ENCODE measurements at regions not wholly inside any gene's neighbourhood (a gene's known extent, or its start where the extent isn't known, plus 50 kb on each side); places are given as distances from the start of the nearest gene placed in this dataset.
"Not testable (repeated sequence)": the region's sequence is repeated elsewhere in the genome, so short reads cannot be mapped to it uniquely, and the experiment has no call there.

DNA sequence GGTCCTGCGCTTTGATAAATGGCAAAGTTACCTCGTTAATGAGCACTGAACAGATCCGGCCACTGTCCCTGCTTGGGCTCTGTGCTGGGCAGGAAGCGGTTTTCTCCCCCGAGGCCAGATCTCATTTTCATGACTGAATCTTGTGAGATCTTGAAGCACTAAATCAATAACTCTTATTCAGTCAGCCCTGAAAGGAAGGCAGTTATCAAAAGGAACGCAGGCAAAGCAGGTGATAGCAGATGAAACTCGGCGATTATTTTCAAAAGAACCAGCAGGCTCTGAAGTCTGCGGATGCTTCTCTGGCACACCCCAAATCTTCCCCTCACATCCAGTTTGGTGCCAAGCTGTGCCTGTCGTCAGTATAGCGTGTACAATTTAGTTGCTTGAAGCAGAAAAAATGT, 228.7 kb downstream of the BAMBI start:
- Mint-ChIP-seq H3K4me1 (ENCODE audit: low read depth) (no peaks in the 10 kb centered on the region), H3K9me3 (no peaks in the 10 kb centered on the region), H3K4me3 (no peak overlapping the region), H3K27me3 (ENCODE audit: insufficient read depth) (peaks cover 4% of the 10 kb centered on the region), H3K27ac (no peak overlapping the region), H3K36me3 (ENCODE audit: low read depth) (no peaks in the 10 kb centered on the region)
- DNase-seq (ENCODE audit: low spot score) = no peak
- intact Hi-C loops (cut with micrococcal nuclease) = no loop called here

DNA sequence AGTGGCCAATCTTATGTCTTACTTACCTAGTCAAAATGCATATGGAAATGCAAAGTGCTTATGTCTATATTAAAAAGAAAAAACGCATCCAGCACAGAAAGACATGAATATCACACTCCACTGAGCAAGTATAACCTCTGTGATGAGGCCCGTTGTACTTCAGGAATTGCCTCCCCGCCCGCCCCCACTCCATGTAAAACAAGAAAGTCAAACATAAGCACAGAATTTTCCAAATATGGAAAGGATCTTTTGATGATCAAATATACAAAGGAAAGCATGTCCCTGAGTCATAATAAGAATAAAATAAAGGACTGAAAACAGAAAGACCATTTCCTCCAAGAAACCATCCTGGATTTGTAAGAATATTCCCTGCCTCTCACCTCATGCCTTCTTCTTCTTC, 229.1 kb downstream of the BAMBI start:
- H3K27ac Mint-ChIP-seq = no peak overlapping the region
- no peaks in the 10 kb centered on the region for H3K9me3 Mint-ChIP-seq
- no peaks in the 10 kb centered on the region for H3K4me1 Mint-ChIP-seq (ENCODE audit: low read depth)
- H3K27me3 Mint-ChIP-seq (ENCODE audit: insufficient read depth) = peaks cover 4% of the 10 kb centered on the region
- no peaks in the 10 kb centered on the region for H3K36me3 Mint-ChIP-seq (ENCODE audit: low read depth)
- H3K4me3 Mint-ChIP-seq = no peak overlapping the region
- intact Hi-C loops (cut with micrococcal nuclease) = no loop called here
- no peak for DNase-seq (ENCODE audit: low spot score)

DNA sequence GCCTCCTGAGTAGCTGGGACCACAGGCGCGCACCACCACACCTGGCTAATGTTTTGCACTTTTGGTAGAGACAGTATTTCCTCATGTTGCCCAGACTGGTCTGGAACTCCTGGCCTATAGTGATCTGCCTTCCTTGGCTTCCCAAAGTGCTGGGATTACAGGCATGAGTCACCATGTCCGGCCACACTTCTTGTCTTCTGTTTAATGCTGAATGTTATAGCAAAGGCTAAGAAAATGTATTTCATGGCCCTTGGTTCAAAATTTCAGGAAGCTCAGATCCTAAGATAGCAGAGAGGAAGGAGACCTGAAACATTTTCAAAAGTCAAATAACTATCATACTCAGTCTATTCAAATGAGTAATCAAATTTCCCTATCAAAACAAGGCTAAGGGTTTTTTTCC, 229.6 kb downstream of the BAMBI start:
- DNase-seq (ENCODE audit: low spot score) = no peak
- Mint-ChIP-seq H3K27me3 (ENCODE audit: insufficient read depth) (peaks cover 4% of the 10 kb centered on the region), H3K9me3 (no peaks in the 10 kb centered on the region), H3K36me3 (ENCODE audit: low read depth) (no peaks in the 10 kb centered on the region), H3K4me3 (no peak overlapping the region), H3K4me1 (ENCODE audit: low read depth) (no peaks in the 10 kb centered on the region), H3K27ac (no peak overlapping the region)
- intact Hi-C loops (cut with micrococcal nuclease) = no loop called here

DNA sequence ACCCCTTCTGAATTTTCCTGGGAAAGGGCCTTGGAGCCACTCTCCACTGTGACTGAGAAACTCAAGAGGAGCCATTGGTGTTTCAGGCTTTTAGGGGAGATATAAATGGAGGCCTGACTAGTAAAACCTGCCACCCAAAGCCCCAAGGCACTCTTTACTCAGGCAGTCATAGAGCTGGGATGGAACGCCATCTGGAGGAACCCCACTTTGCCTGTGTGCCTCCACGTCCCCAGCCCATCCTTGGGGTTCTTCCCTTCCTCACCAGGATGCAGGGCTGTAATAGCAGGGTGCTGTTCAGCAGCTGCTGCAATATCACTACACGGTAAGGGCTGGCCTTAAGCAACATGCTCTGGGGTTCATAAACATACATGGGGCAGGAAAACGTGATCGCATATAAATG, 232.6 kb downstream of the BAMBI start:
- Mint-ChIP-seq H3K4me1 (ENCODE audit: low read depth) (no peaks in the 10 kb centered on the region), H3K4me3 (no peak overlapping the region), H3K27me3 (ENCODE audit: insufficient read depth) (peaks cover 4% of the 10 kb centered on the region), H3K9me3 (no peaks in the 10 kb centered on the region), H3K36me3 (ENCODE audit: low read depth) (no peaks in the 10 kb centered on the region), H3K27ac (no peak overlapping the region)
- intact Hi-C loops (cut with micrococcal nuclease) = no loop called here
- DNase-seq (ENCODE audit: low spot score) = no peak

DNA sequence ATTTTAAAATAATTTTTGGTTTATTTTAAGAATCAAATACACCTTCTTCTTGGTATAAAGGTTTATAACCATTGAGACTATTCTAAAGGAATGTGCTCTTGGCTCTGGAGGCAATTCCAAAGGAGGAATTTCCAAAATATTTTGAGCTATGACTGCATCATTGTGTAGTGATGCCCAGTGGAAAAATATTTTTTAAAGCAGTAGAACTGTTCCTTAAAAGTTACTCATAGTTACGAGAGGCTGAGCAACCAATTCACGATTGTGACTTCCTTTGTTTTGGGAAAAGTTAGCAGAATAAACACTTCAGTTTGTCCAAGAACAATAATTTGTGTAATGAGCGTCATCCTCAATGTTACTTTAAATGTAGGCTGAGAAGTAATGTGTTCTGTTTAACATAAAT, 233.6 kb downstream of the BAMBI start:
- no peaks in the 10 kb centered on the region for H3K9me3 Mint-ChIP-seq
- no peak overlapping the region for H3K4me3 Mint-ChIP-seq
- no peaks in the 10 kb centered on the region for H3K4me1 Mint-ChIP-seq (ENCODE audit: low read depth)
- H3K36me3 Mint-ChIP-seq (ENCODE audit: low read depth) = no peaks in the 10 kb centered on the region
- DNase-seq (ENCODE audit: low spot score) = no peak
- no peak overlapping the region for H3K27ac Mint-ChIP-seq
- intact Hi-C loops (cut with micrococcal nuclease) = no loop called here
- peaks cover 4% of the 10 kb centered on the region for H3K27me3 Mint-ChIP-seq (ENCODE audit: insufficient read depth)

DNA sequence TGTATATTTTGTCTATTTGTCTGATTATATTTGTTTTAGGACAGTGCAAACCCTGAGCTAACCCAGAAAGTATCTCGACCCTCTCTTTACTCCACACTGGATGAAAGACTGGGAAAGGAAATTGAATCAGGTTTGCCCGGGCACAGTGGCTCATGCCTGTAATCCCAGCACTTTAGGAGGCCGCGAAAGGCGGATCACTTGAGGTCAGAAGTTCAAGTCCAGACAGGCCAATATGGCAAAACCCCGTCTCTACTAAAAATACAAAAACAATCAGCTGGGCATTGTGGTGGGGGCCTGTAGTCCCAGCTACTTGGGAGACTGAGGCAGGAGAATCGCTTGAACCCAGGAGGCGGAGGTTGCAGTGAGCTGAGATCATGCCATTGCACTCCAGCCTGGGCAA, 234.2 kb downstream of the BAMBI start:
- intact Hi-C loops (cut with micrococcal nuclease); H3K36me3 Mint-ChIP-seq (ENCODE audit: low read depth); H3K27me3 Mint-ChIP-seq (ENCODE audit: insufficient read depth); H3K9me3 Mint-ChIP-seq; H3K27ac Mint-ChIP-seq; H3K4me1 Mint-ChIP-seq (ENCODE audit: low read depth); DNase-seq (ENCODE audit: low spot score); H3K4me3 Mint-ChIP-seq: not testable (repeated sequence)

DNA sequence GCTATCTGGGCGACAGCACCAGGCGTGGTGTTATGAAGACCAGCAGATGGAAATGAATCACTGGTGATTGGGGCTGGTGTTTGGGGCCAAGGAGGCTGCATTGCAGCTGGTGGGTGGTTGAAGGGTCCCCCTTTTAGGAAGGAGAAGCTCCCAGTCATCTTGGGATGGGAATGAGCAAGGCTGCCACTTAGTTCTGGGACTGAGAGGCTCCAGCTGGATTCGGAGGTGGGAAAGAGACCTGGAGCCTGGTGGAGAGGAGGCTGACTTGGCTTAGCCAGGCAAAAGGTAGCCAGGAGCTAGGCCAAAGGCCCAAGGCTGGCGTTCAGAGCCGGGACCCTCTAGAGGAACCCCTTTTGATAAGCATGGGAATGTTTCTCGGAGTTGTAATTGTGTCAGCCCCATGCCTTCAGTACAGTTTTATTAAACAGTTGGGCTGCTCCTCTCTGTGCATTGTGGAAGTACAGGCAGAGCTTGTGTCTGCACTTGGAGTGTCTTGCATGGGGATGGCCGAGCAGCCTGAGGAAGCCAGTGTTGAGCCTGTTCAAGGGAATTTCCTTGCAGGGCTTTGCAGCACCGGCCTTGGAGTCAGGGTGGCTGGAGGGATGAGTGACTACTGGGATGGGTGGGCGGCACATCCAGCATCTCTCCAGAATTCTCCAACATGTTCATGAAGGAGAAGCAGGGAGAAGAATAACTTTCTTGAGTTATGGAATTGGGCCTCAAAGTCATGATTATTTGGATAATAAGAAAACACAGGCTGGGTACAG, 234.9 kb downstream of the BAMBI start:
- no peak for DNase-seq (ENCODE audit: low spot score)
- intact Hi-C loops (cut with micrococcal nuclease) = no loop called here
- H3K4me3 Mint-ChIP-seq = no peak overlapping the region
- H3K36me3 Mint-ChIP-seq (ENCODE audit: low read depth) = no peaks in the 10 kb centered on the region
- peaks cover 4% of the 10 kb centered on the region for H3K27me3 Mint-ChIP-seq (ENCODE audit: insufficient read depth)
- H3K27ac Mint-ChIP-seq = no peak overlapping the region
- no peaks in the 10 kb centered on the region for H3K9me3 Mint-ChIP-seq
- no peaks in the 10 kb centered on the region for H3K4me1 Mint-ChIP-seq (ENCODE audit: low read depth)

DNA sequence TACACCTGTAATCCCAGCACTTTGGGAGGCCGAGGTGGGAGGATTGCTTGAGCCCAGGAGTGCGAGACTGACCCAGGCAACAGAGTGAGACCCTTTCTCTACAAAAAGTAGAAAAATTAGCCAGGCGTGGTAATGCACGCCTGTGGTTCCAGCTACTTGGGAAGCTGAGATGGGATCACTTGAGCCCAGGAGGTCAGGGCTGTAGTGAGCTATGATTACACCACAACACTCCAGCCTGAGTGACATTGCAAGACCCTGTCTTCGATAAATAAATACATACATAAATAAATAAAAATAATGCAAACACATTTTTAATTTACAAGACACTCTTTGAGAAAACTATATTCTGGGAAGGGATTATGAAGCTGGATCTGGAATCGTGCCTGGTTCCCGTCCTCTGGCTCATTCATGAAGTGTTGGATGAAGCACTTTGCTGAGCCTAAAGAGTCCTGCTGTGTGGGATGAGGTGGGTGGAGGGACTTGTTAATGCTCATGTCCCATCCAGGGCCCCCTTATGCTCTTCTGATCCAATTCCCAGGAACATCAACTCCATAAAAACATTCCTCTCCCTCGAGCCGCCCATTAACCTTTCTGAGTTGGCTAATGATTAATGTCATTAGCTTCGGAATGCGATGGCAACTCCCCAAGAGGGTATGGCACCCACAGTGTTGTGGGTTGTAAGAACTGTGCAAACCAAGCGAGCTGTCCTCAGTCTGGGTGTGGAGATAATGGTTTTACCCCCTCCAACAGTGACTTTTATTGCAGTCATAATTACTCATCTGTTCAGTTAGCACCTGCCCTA, 236.3 kb downstream of the BAMBI start:
- Mint-ChIP-seq H3K27me3 (ENCODE audit: insufficient read depth) (no peaks in the 10 kb centered on the region), H3K27ac (no peak overlapping the region), H3K9me3 (no peaks in the 10 kb centered on the region), H3K4me3 (no peak overlapping the region), H3K4me1 (ENCODE audit: low read depth) (no peaks in the 10 kb centered on the region), H3K36me3 (ENCODE audit: low read depth) (no peaks in the 10 kb centered on the region)
- intact Hi-C loops (cut with micrococcal nuclease) = no loop called here
- no peak for DNase-seq (ENCODE audit: low spot score)

DNA sequence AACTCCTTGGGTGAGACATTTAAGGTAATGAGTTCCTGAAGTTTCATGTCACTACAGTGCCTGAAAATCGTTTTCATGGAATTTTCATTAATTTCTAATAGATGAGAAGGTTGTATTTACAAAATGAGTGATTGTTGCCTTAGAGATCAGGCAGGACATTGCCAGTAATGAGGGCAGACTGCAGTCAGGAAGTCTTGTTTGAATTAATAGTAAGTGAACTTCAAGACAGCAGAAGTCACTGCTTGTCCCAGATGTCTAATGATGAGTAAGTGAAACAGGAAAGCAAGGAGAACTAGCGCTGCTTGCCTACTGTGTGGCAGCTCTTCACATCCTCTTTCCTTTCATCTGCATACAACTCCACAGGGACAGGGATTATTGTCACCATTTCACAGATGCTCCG, 237.4 kb downstream of the BAMBI start:
- intact Hi-C loops (cut with micrococcal nuclease) = no loop called here
- no peak overlapping the region for H3K27ac Mint-ChIP-seq
- no peak overlapping the region for H3K4me3 Mint-ChIP-seq
- H3K4me1 Mint-ChIP-seq (ENCODE audit: low read depth) = no peaks in the 10 kb centered on the region
- no peaks in the 10 kb centered on the region for H3K9me3 Mint-ChIP-seq
- DNase-seq (ENCODE audit: low spot score) = no peak
- no peaks in the 10 kb centered on the region for H3K27me3 Mint-ChIP-seq (ENCODE audit: insufficient read depth)
- no peaks in the 10 kb centered on the region for H3K36me3 Mint-ChIP-seq (ENCODE audit: low read depth)

DNA sequence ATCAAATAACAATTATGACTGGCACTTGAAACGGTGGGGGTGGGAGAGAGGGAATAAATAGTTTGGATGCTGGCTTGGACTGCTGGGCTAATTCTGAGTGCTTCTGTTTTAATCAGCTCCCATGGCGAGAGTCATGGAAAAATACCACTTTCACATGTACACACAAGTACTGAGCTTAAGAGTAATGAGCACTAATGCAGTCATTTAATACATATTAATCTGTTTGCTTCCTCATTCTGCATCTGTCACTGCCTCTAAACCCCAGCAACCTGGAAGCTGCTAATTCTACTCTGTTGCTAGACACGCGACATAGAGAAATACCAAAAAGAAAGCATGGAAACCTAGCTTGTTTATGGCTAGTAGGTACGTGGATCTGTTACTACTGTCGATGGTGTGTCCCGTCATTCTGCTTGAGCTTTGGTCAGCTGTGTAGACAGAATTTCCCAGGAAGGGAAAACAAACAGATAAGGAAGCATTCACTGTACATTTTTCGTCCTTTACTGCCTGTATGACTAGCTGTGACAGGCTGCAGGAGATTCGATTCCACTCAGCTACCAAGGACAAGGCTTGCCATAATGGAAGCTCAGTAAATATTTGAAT, 238.8 kb downstream of the BAMBI start:
- no peak overlapping the region for H3K27ac Mint-ChIP-seq
- H3K36me3 Mint-ChIP-seq (ENCODE audit: low read depth) = no peaks in the 10 kb centered on the region
- H3K4me3 Mint-ChIP-seq = no peak overlapping the region
- H3K9me3 Mint-ChIP-seq = no peaks in the 10 kb centered on the region
- no peaks in the 10 kb centered on the region for H3K27me3 Mint-ChIP-seq (ENCODE audit: insufficient read depth)
- intact Hi-C loops (cut with micrococcal nuclease) = no loop called here
- no peak for DNase-seq (ENCODE audit: low spot score)
- no peaks in the 10 kb centered on the region for H3K4me1 Mint-ChIP-seq (ENCODE audit: low read depth)

DNA sequence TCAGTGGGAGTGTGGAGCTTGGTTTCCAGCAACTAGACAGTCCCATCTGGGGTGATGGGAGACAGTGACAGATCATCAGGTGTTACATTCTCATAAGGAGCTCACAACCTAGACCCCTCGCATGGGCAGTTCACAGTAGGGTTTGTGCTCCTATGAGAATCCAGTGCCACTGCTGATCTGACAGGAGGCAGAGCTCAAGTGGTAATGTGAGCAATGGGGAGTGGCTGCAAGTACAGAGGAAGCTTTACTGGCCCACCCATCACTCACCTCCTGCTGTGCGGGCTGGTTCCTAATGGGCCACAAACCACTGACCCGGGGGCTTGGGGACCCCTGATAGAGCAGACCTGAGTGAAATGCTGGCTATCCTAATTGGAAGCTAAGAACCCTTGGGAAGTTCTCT, 242.8 kb downstream of the BAMBI start:
- intact Hi-C loops (cut with micrococcal nuclease) = no loop called here
- Mint-ChIP-seq H3K27ac (no peak overlapping the region), H3K4me3 (no peak overlapping the region), H3K4me1 (ENCODE audit: low read depth) (no peaks in the 10 kb centered on the region), H3K9me3 (no peaks in the 10 kb centered on the region), H3K27me3 (ENCODE audit: insufficient read depth) (peaks cover 2% of the 10 kb centered on the region), H3K36me3 (ENCODE audit: low read depth) (no peaks in the 10 kb centered on the region)
- DNase-seq (ENCODE audit: low spot score) = no peak

DNA sequence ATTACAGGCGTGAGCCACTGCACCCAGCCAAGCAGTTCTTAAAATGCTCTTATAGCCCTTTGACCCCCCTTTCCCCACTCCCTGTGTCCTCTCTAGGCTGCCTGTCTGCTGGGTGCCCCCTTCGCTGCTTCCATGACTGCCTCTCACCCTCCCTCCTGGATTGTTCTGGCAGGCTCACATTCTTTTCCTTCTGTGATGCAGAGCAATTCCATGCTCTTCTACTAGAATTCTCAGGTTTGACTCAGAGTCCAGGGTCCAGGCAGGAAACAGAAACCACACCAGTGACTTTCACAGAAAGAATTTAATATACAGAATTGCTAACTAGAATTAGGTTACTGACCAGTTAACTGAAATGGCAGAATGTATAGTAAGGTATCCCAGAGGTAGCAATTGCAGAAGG, 244.8 kb downstream of the BAMBI start:
- Mint-ChIP-seq H3K27me3 (ENCODE audit: insufficient read depth) (peaks cover 5% of the 10 kb centered on the region), H3K4me1 (ENCODE audit: low read depth) (no peaks in the 10 kb centered on the region)

DNA sequence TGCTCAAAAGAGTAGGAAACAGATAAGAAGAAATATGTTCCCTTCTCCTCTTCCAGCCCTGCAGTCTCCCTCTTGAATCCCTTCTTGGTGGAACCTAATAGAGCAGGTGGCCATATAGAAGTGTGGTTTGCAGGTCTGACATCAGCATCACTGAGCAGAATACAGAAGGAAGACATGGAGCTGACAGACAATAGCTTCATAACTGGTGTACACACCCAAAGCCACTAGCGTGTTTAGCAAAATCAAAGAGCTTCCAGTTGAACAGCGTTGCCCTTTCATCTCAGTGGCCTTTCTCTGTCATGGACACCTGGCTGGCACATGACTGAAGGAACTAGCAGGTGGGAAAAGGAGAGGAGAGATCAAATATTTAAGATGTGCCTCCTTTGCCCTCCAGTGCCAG, 245.5 kb downstream of the BAMBI start:
- H3K36me3 Mint-ChIP-seq (ENCODE audit: low read depth) = no peaks in the 10 kb centered on the region
- no peaks in the 10 kb centered on the region for H3K9me3 Mint-ChIP-seq
- no peaks in the 10 kb centered on the region for H3K4me1 Mint-ChIP-seq (ENCODE audit: low read depth)
- H3K27me3 Mint-ChIP-seq (ENCODE audit: insufficient read depth) = peaks cover 5% of the 10 kb centered on the region
- intact Hi-C loops (cut with micrococcal nuclease) = no loop called here
- H3K27ac Mint-ChIP-seq = no peak overlapping the region
- H3K4me3 Mint-ChIP-seq = no peak overlapping the region
- no peak for DNase-seq (ENCODE audit: low spot score)

More for the DNA sequence above, 244.8 kb downstream of the BAMBI start:
- no peak for DNase-seq (ENCODE audit: low spot score)
- H3K27ac Mint-ChIP-seq = no peak overlapping the region
- no peaks in the 10 kb centered on the region for H3K36me3 Mint-ChIP-seq (ENCODE audit: low read depth)
- H3K9me3 Mint-ChIP-seq = no peaks in the 10 kb centered on the region
- intact Hi-C loops (cut with micrococcal nuclease) = no loop called here
- H3K4me3 Mint-ChIP-seq = no peak overlapping the region

Data from activated T-helper 1 cell treated with anti-CD3 and anti-CD28 coated beads, Interleukin-12 subunit alpha, Interleukin-12 subunit beta, Interleukin-2, Interleukin-4 antibody, amounts not matched to agents 30 ng/mL and 10 ng/mL and 1 ng/mL, durations not matched to agents 14 hours and 24 hours and 36 hours (primary cell).